Hepatocyte (in vitro differentiated cells): ENCODE measurements at regions not wholly inside any gene's neighbourhood (a gene's known extent, or its start where the extent isn't known, plus 50 kb on each side); places are given as distances from the start of the nearest gene placed in this dataset.
"Not testable (repeated sequence)": the region's sequence is repeated elsewhere in the genome, so short reads cannot be mapped to it uniquely, and the experiment has no call there.

Experiments
- DNase-seq: peaks from one replicate; pipeline ENCODE4 v3.0.0-alpha.2; 2016; ENCODE audit warnings: low spot score
- H2AFZ ChIP-seq: fragments of 200-600 bp; sonication (generic); 2 replicates; pipeline ENCODE4 v1.6.0; 2016; ENCODE audit warnings: antibody characterized with exemption, mild to moderate bottlenecking
- H3K27ac ChIP-seq: fragments of 200-600 bp; sonication (generic); 2 replicates; pipeline ENCODE4 v1.5.1; 2016; ENCODE audit warnings: mild to moderate bottlenecking
- H3K27me3 ChIP-seq: fragments of 200-600 bp; sonication (generic); 2 replicates; pipeline ENCODE4 v1.6.1; 2016
- H3K36me3 ChIP-seq: fragments of 200-600 bp; sonication (generic); replicated peaks from 2 replicates; pipeline ENCODE4 v1.5.1; 2016; ENCODE audit warnings: low read depth; ENCODE audit not compliant: insufficient read depth
- H3K4me1 ChIP-seq: fragments of 200-600 bp; sonication (generic); 2 replicates; pipeline ENCODE4 v1.5.1; 2016; ENCODE audit warnings: mild to moderate bottlenecking, moderate library complexity; ENCODE audit not compliant: insufficient read depth
- H3K4me2 ChIP-seq: fragments of 200-600 bp; sonication (generic); 2 replicates; pipeline ENCODE4 v1.6.0; 2016
- H3K4me3 ChIP-seq: fragments of 200-600 bp; sonication (generic); 2 replicates; pipeline ENCODE4 v1.5.1; 2016; ENCODE audit warnings: mild to moderate bottlenecking
- H3K79me2 ChIP-seq: fragments of 200-600 bp; sonication (generic); 2 replicates; pipeline ENCODE4 v1.6.0; 2017; ENCODE audit warnings: mild to moderate bottlenecking
- H3K9me2 ChIP-seq: fragments of 200-600 bp; sonication (generic); replicated peaks from 2 replicates; pipeline ENCODE4 v1.6.0; 2017; ENCODE audit warnings: mild to moderate bottlenecking; ENCODE audit not compliant: insufficient read depth
- H3K9me3 ChIP-seq: fragments of 200-600 bp; sonication (generic); 2 replicates; pipeline ENCODE4 v1.5.1; 2016; ENCODE audit warnings: low read depth, mild to moderate bottlenecking
- H4K20me1 ChIP-seq: fragments of 200-600 bp; sonication (generic); 2 replicates; pipeline ENCODE4 v1.6.0; 2016; ENCODE audit warnings: mild to moderate bottlenecking; ENCODE audit not compliant: insufficient read depth, poor library complexity, severe bottlenecking
- EZH2 ChIP-seq: fragments of 200-600 bp; sonication (generic); IDR thresholded peaks from 2 replicates; pipeline ENCODE4 v1.6.1; 2016; ENCODE audit warnings: antibody characterized with exemption, mild to moderate bottlenecking, borderline replicate concordance
- EZH2phosphoT487 ChIP-seq: fragments of 200-600 bp; sonication (generic); IDR thresholded peaks from one replicate; pipeline ENCODE4 v1.6.1; 2018; ENCODE audit warnings: antibody characterized with exemption, mild to moderate bottlenecking, low read depth, moderate library complexity; ENCODE audit not compliant: unreplicated experiment, severe bottlenecking
- WGBS: methylation state at CpG from one replicate; pipeline ENCODE4 v1.1.6; 2016; ENCODE audit warnings: low lambda C conversion rate; ENCODE audit errors: missing lambda C conversion rate; 5-methylcytosine and 5-hydroxymethylcytosine counted together
- TF ChIP-seq, protein P1 (sequence below): fragments of 200-600 bp; sonication (generic); IDR thresholded peaks from 2 replicates; pipeline ENCODE4 v1.5.1; 2016; ENCODE audit warnings: antibody characterized with exemption, mild to moderate bottlenecking; ENCODE audit not compliant: poor library complexity

DNA sequence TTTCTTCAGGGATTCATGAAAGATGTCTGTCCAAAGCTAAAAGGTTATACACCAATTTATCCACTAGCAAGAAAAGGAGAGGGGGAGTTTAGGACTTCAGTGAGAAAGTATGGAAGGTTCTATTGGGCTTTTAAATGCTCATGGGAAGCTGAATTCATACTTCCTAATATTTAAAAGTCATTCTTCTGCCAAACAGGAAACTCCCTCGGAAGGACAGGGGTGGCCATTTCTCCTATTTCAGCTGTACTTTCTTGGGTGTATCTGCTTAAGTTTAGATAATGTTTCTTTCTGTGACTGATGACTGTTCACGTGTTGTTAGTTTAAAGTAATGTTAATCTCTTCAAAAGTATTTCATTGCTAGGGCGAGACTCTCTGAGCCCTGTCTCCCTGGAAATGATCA lies 80.5 kb upstream of the IFNGR1 start:
- Histone ChIP-seq H3K27me3 (no peaks in the 10 kb centered on the region), H2AFZ (no peak overlapping the region), H3K9me2 (no peaks in the 10 kb centered on the region), H3K36me3 (no peaks in the 10 kb centered on the region), H3K4me1 (no peaks in the 10 kb centered on the region), H3K4me3 (no peak overlapping the region), H4K20me1 (no peaks in the 10 kb centered on the region), H3K79me2 (no peaks in the 10 kb centered on the region), H3K9me3 (no peaks in the 10 kb centered on the region), H3K27ac (no peak overlapping the region), H3K4me2 (no peak overlapping the region)
- 78% methylated on average over 3 of the region's 3 CpGs for WGBS
- no peak for DNase-seq
- TF ChIP-seq, protein P1, sequence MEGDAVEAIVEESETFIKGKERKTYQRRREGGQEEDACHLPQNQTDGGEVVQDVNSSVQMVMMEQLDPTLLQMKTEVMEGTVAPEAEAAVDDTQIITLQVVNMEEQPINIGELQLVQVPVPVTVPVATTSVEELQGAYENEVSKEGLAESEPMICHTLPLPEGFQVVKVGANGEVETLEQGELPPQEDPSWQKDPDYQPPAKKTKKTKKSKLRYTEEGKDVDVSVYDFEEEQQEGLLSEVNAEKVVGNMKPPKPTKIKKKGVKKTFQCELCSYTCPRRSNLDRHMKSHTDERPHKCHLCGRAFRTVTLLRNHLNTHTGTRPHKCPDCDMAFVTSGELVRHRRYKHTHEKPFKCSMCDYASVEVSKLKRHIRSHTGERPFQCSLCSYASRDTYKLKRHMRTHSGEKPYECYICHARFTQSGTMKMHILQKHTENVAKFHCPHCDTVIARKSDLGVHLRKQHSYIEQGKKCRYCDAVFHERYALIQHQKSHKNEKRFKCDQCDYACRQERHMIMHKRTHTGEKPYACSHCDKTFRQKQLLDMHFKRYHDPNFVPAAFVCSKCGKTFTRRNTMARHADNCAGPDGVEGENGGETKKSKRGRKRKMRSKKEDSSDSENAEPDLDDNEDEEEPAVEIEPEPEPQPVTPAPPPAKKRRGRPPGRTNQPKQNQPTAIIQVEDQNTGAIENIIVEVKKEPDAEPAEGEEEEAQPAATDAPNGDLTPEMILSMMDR: no peak
- TF ChIP-seq EZH2: no peak
- TF ChIP-seq EZH2phosphoT487: no peak

DNA sequence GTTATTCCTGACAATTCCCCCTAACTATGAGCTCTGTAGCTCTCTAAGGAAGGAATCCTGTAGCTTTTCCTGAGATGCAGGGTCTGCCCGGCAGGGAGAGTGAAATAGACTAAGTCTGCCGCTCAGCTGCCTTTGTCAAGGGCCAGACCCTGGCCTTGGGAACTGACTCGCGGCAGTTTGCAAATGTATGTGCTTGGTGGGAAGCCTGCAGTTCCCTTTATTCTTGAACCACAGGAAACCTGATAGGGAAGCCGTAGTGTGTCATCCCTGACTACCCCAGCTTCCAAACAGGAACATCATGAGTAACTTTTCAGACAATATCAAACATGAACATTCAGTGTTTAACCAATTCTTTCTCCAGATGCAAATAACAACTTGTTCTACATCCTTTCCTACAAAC lies 78.7 kb upstream of the IFNGR1 start:
- H3K79me2 ChIP-seq: no peaks in the 10 kb centered on the region
- peak overlapping the region; percentile 2 for H2AFZ ChIP-seq
- no peak overlapping the region for H3K4me3 ChIP-seq
- no peaks in the 10 kb centered on the region for H3K36me3 ChIP-seq
- H3K4me2 ChIP-seq: no peak overlapping the region
- WGBS: 33% methylated on average over 5 of the region's 5 CpGs
- no peak overlapping the region for H3K27ac ChIP-seq
- no peaks in the 10 kb centered on the region for H3K4me1 ChIP-seq
- no peak for DNase-seq
- TF ChIP-seq EZH2phosphoT487: no peak
- TF ChIP-seq, protein P1: no peak
- TF ChIP-seq EZH2: no peak
- H3K9me2 ChIP-seq: no peaks in the 10 kb centered on the region
- no peaks in the 10 kb centered on the region for H4K20me1 ChIP-seq
- H3K27me3 ChIP-seq: no peaks in the 10 kb centered on the region
- no peaks in the 10 kb centered on the region for H3K9me3 ChIP-seq

DNA sequence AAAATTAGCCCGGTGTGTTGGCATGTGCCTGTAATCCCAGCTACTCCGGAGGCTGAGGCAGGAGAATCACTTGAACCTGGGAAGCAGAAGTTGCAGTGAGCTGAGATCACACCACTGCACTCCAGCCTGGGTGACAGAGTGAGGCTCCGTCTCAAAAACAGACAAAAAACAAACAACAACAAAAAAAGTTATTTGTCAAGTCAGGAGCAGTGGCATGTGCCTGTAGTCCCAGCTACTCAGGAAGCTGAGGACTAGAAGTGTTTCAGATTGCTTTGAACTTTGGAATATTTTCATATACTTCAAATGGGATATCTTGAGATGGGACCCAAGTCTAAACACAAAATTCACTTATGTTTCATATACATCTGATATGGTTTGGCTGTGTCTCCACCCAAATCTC lies 73.1 kb upstream of the IFNGR1 start:
- 85% methylated on average over 3 of the region's 3 CpGs for WGBS
- not testable (repeated sequence) for H3K27me3 ChIP-seq, H3K36me3 ChIP-seq, H3K9me2 ChIP-seq, DNase-seq, H3K27ac ChIP-seq, H3K79me2 ChIP-seq, H3K4me2 ChIP-seq, H4K20me1 ChIP-seq, H3K4me3 ChIP-seq, H2AFZ ChIP-seq, H3K9me3 ChIP-seq, H3K4me1 ChIP-seq

DNA sequence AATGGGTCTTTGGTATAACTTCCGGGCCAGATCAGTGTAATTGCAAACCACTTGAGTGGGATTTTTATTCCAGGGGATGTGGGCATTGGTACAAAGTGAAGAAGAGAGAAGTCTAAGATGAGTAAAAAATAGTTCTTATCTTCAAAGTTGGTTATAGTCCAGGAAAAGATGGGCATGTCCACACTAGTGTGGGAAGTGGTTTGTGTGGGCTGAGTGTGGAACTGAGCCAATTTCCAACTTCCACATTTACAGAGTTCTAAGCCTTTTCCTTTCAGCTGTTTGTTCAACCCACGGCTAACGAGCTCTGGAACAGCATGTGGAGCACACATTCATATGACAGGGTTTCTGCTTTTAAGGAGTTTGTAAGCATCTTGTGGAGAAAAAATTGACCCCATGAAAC lies 72.3 kb upstream of the IFNGR1 start:
- no peak overlapping the region for H3K27ac ChIP-seq
- H4K20me1 ChIP-seq: no peaks in the 10 kb centered on the region
- no peaks in the 10 kb centered on the region for H3K79me2 ChIP-seq
- no peaks in the 10 kb centered on the region for H3K4me1 ChIP-seq
- H3K27me3 ChIP-seq: no peaks in the 10 kb centered on the region
- H3K4me3 ChIP-seq: no peak overlapping the region
- 78% methylated on average over 3 of the region's 3 CpGs for WGBS
- H3K36me3 ChIP-seq: no peaks in the 10 kb centered on the region
- no peak overlapping the region for H2AFZ ChIP-seq
- H3K4me2 ChIP-seq: no peak overlapping the region
- H3K9me2 ChIP-seq: no peaks in the 10 kb centered on the region
- no peaks in the 10 kb centered on the region for H3K9me3 ChIP-seq
- no peak for TF ChIP-seq EZH2
- no peak for DNase-seq
